Bone marrow (tissue), 2 donors: ENCODE measurements at regions not wholly inside any gene's neighbourhood (a gene's known extent, or its start where the extent isn't known, plus 50 kb on each side); places are given as distances from the start of the nearest gene placed in this dataset.
"Not testable (repeated sequence)": the region's sequence is repeated elsewhere in the genome, so short reads cannot be mapped to it uniquely, and the experiment has no call there.

ENCODE experiments used
- DNase-seq, 2 donors: peaks; one replicate each; lab custom pipeline; 2025; lab: John Stamatoyannopoulos, UW

- DNase-seq = no peak
Observed at GRCh38 chr3:118525077-118525476, 509.6 kb downstream of the IGSF11 start.

- DNase-seq = no peak
Observed at GRCh38 chr3:118526758-118527513, 507.7 kb downstream of the IGSF11 start.

- no peak for DNase-seq
Observed at GRCh38 chr3:118527514-118528044, 507.1 kb downstream of the IGSF11 start.

- no peak for DNase-seq
Observed at GRCh38 chr3:118529554-118529953, 505.1 kb downstream of the IGSF11 start.

GRCh38 chr3:118530350-118530922 lies 504.2 kb downstream of the IGSF11 start:
- DNase-seq = no peak

- not testable (repeated sequence) for DNase-seq
Observed at GRCh38 chr3:118530927-118531356, 503.7 kb downstream of the IGSF11 start.

- no peak for DNase-seq
Observed at GRCh38 chr3:118531816-118532215, 502.8 kb downstream of the IGSF11 start.

- DNase-seq = no peak
Observed at GRCh38 chr3:118533676-118534075, 501.0 kb downstream of the IGSF11 start.

GRCh38 chr3:118534519-118534918 lies 500.1 kb downstream of the IGSF11 start:
- no peak for DNase-seq

GRCh38 chr3:118536764-118537163 lies 497.9 kb downstream of the IGSF11 start:
- DNase-seq = no peak

GRCh38 chr3:118537454-118537853 lies 497.2 kb downstream of the IGSF11 start:
- no peak for DNase-seq

GRCh38 chr3:118538187-118538586 lies 496.5 kb downstream of the IGSF11 start:
- no peak for DNase-seq

- DNase-seq = not testable (repeated sequence)
Observed at GRCh38 chr3:118539820-118540447, 494.7 kb downstream of the IGSF11 start.

- not testable (repeated sequence) for DNase-seq
Observed at GRCh38 chr3:118540448-118540821, 494.2 kb downstream of the IGSF11 start.

GRCh38 chr3:118540826-118541225 lies 493.8 kb downstream of the IGSF11 start:
- DNase-seq = no peak

GRCh38 chr3:118541796-118542195 lies 492.9 kb downstream of the IGSF11 start:
- DNase-seq = no peak

GRCh38 chr3:118543832-118544231 lies 490.8 kb downstream of the IGSF11 start:
- DNase-seq = no peak

GRCh38 chr3:118544458-118544857 lies 490.2 kb downstream of the IGSF11 start:
- no peak for DNase-seq

GRCh38 chr3:118548434-118548833 lies 486.2 kb downstream of the IGSF11 start:
- no peak for DNase-seq

GRCh38 chr3:118550122-118550521 lies 484.5 kb downstream of the IGSF11 start:
- DNase-seq = no peak

GRCh38 chr3:118550556-118550955 lies 484.1 kb downstream of the IGSF11 start:
- DNase-seq = no peak

GRCh38 chr3:118554148-118554838 lies 480.4 kb downstream of the IGSF11 start:
- DNase-seq = no peak
